Lung (tissue), 11 donors: ENCODE measurements at regions not wholly inside any gene's neighbourhood (a gene's known extent, or its start where the extent isn't known, plus 50 kb on each side); places are given as distances from the start of the nearest gene placed in this dataset.
A peak's percentile ranks its signal among the peaks of the same experiment; 100 is the strongest.

Experiments
- ATAC-seq: fragments of 200-7000 bp; cut with Tn5 transposase; one replicate; pipeline ENCODE4 v1.9.1; 2020; ENCODE audit warnings: moderate number of reproducible peaks; ENCODE audit not compliant: insufficient read depth, low FRiP score
- DNase-seq, 3 donors: peaks; one replicate each; pipeline ENCODE4 v3.0.0-alpha.2; 2013 to 2017
- H3K27ac ChIP-seq, 2 donors: one replicate each; pipeline ENCODE4 v1.5.1; 2013; ENCODE audit warnings: mild to moderate bottlenecking in 2 of 2, moderate library complexity in 2 of 2, control low read depth in 1 of 2, inconsistent platforms in 1 of 2, low read depth in 1 of 2, low read length in 1 of 2
- H3K27me3 ChIP-seq, 3 donors: one replicate each; pipeline ENCODE4 v1.5.1; 2013; ENCODE audit warnings: low read length in 2 of 3; ENCODE audit not compliant: control insufficient read depth in 3 of 3, insufficient read depth in 3 of 3
- H3K36me3 ChIP-seq, 4 donors: one replicate each; pipeline ENCODE4 v1.5.1; 2013; ENCODE audit warnings: low read length in 4 of 4, mild to moderate bottlenecking in 1 of 4, moderate library complexity in 1 of 4; ENCODE audit not compliant: control insufficient read depth in 4 of 4, insufficient read depth in 4 of 4
- H3K4me1 ChIP-seq, 5 donors: one replicate each; pipeline ENCODE4 v1.5.1; 2013; ENCODE audit warnings: low read length in 5 of 5, mild to moderate bottlenecking in 2 of 5, moderate library complexity in 1 of 5; ENCODE audit not compliant: control insufficient read depth in 5 of 5, insufficient read depth in 5 of 5
- H3K4me3 ChIP-seq: one replicate; pipeline ENCODE4 v1.5.1; 2013; ENCODE audit warnings: mild to moderate bottlenecking, control low read depth, moderate library complexity
- H3K9ac ChIP-seq, 2 donors: one replicate each; pipeline ENCODE4 v1.5.1; 2013; ENCODE audit warnings: low read length in 2 of 2, control low read depth in 1 of 2; ENCODE audit not compliant: insufficient read depth in 1 of 2
- H3K9me3 ChIP-seq, 4 donors: one replicate each; pipeline ENCODE4 v1.5.1; 2013; ENCODE audit warnings: low read length in 3 of 4, mild to moderate bottlenecking in 1 of 4, moderate library complexity in 1 of 4; ENCODE audit not compliant: control insufficient read depth in 4 of 4, insufficient read depth in 3 of 4
- WGBS, 2 donors: extraction: QIAGEN DNeasy Blood & Tissue Kit; methylation state at CpG; one replicate each; pipeline ENCODE4 v1.1.7; 2013; 5-methylcytosine and 5-hydroxymethylcytosine counted together
- TF ChIP-seq, protein P1 (sequence below): IDR thresholded peaks from 2 replicates; pipeline ENCODE4 v1.5.1; 2012; ENCODE audit warnings: mild to moderate bottlenecking; ENCODE audit errors: control extremely low read depth, extremely low read depth
- donor health status: control.
- donor health status: control.
- donor health status: Bipolar disorder and iron deficiency.
- donor health status: healthy.
- donor health status: DM: yes; HTN: yes; CAD: no.

DNA sequence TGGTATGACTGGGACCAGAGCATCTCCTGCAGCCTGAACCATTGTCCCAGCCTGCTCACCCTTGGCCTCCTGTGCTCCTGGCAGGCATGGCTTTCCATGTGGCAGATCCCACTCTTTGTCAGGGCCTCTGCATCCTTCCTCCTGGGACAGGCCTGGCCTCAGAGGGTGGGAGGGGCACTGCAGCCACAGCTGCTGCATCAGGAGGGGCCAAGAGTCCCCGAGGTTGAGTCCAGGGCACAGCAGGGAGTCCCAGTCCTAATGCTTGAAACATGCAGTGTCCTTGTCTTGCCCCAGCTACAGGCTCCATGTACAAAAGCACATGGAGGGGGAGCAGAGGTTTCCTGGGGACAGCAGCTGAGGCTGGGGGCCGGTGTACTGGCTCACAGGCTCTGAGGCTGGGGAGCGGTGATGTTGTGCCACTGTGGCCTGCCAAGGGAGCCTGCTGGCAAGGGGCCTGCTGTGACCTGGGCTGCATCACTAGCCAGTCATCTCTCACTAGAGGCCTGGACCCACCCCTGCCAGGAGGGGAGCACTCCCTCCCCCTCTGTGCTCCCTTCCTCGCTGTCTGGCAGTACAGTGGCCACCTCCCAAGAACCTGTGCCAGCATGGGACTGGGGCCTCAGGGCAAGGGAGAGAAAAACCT, 144.8 kb downstream of the ZNF248 start:
- TF ChIP-seq, protein P1, sequence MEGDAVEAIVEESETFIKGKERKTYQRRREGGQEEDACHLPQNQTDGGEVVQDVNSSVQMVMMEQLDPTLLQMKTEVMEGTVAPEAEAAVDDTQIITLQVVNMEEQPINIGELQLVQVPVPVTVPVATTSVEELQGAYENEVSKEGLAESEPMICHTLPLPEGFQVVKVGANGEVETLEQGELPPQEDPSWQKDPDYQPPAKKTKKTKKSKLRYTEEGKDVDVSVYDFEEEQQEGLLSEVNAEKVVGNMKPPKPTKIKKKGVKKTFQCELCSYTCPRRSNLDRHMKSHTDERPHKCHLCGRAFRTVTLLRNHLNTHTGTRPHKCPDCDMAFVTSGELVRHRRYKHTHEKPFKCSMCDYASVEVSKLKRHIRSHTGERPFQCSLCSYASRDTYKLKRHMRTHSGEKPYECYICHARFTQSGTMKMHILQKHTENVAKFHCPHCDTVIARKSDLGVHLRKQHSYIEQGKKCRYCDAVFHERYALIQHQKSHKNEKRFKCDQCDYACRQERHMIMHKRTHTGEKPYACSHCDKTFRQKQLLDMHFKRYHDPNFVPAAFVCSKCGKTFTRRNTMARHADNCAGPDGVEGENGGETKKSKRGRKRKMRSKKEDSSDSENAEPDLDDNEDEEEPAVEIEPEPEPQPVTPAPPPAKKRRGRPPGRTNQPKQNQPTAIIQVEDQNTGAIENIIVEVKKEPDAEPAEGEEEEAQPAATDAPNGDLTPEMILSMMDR = no peak
- no peak for DNase-seq
- Histone ChIP-seq H3K27me3 (no peaks in the 10 kb centered on the region), H3K4me1 (peaks cover 0 to 9% (median 0%) of the 10 kb centered on the region in 5 donors), H3K27ac (no peak overlapping the region), H3K36me3 (no peaks in the 10 kb centered on the region), H3K4me3 (no peak overlapping the region), H3K9me3 (peaks cover 0 to 10% (median under 1%) of the 10 kb centered on the region in 4 donors), H3K9ac (no peak overlapping the region)
- no peak for ATAC-seq
- WGBS, 2 donors = 77 to 82% methylated on average over 4 of the region's 4 CpGs

DNA sequence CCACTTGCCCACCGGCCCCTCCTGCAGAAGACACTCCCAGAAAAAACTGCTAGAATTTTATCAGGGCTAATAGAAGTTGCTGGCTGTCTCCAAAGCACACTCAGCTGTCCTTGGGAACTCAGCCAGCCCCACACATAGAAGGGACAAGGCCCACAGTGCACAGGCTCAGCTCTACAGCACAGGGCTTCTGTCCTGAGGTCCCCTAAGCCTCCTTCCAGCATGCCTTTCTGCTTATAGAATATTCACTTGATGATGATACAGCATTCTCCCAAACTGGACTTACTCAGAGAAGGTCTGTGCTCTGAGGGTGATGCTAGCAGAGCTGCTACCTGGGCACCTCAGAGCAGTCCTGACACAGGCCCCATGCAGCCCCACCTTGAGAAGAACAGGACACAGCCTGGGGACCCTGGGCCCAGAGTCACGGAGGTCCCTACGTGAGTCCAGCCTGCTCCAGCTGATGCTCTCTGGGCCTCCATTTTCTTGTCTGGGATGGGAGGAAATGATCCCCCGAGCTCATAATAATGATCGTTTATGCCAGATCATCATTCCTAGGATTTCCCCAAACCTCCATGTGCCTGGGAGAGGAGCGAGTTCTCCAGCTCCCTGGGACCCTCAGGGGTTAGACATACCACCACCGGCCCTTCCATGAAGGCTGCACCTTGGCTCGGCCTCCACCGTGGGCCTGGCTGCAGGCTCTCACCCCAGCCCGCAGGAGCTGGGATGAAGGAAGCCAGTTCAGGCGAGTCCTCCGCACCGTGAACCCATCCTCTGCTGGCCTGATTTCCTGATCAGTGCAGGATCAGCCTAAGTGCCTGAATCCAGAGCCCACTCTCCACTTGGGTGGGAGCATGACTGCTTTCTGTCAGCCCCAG, 145.6 kb downstream of the ZNF248 start:
- ATAC-seq (peak; percentile 27), DNase-seq (no peak)
- no peaks in the 10 kb centered on the region for H3K36me3 ChIP-seq
- H3K4me3 ChIP-seq = no peak overlapping the region
- H3K27me3 ChIP-seq = no peaks in the 10 kb centered on the region
- H3K4me1 ChIP-seq = peaks cover 0 to 9% (median 0%) of the 10 kb centered on the region in 5 donors
- no peak overlapping the region for H3K9ac ChIP-seq
- 82 to 84% methylated on average over 13 of the region's 13 CpGs for WGBS, 2 donors
- TF ChIP-seq, protein P1 = no peak
- H3K27ac ChIP-seq = no peak overlapping the region
- H3K9me3 ChIP-seq = peaks cover 0 to 12% (median under 1%) of the 10 kb centered on the region in 4 donors

DNA sequence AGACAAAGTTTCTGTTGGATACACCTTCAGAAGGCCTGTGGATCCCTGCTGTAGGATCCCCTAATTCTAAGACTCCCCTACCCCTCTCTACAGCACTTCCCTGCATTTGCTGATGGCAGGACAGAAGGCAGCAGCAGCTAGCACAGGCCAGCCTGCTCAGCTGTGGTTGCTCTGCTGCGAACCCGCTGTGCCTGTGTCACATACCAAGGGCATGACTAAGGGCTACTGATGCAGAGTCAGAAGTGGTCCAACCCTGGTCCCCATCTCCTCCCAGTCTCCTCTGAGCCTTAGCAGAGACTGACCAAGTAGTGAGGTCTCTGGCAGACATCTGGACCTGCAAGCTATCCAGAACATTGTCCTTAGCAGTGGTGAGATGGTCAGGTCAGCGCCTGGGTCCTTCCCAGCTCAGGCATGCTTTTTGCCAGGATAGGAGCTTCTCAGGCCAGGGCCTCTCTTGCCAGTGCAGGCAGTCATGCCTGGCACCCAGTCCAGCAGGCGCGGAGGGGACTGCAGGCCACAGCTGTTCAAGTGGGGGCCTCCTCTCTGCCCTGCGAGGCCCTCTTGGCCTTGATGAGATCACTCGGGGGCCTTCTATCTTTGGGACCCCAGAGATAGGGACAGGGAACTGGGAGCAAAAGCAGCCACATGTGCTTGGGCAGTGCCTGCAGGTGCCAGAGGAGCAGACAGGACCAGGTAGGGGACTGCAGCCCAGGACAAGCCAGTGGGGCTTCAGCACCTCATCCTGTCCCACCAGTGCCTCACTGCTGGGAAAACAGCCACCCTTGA, 146.4 kb downstream of the ZNF248 start:
- Histone ChIP-seq H3K27ac (no peak overlapping the region), H3K4me1 (peaks cover 0 to 9% (median 0%) of the 10 kb centered on the region in 5 donors), H3K27me3 (no peaks in the 10 kb centered on the region), H3K4me3 (no peak overlapping the region), H3K36me3 (no peaks in the 10 kb centered on the region), H3K9ac (no peak overlapping the region), H3K9me3 (peaks cover 0 to 14% (median under 1%) of the 10 kb centered on the region in 4 donors)
- ATAC-seq (no peak), DNase-seq (no peak)
- 84 to 88% methylated on average over 7 of the region's 7 CpGs for WGBS, 2 donors
- TF ChIP-seq, protein P1 = no peak
